HG03439 (cell line): ENCODE measurements at regions not wholly inside any gene's neighbourhood (a gene's known extent, or its start where the extent isn't known, plus 50 kb on each side); places are given as distances from the start of the nearest gene placed in this dataset.

Source experiments
- ATAC-seq: cut with Tn5 transposase; IDR thresholded peaks from one replicate; pipeline ENCODE4 v1.9.1; 2021; ENCODE audit warnings: mild to moderate bottlenecking, moderate library complexity; ENCODE audit not compliant: unreplicated experiment

DNA sequence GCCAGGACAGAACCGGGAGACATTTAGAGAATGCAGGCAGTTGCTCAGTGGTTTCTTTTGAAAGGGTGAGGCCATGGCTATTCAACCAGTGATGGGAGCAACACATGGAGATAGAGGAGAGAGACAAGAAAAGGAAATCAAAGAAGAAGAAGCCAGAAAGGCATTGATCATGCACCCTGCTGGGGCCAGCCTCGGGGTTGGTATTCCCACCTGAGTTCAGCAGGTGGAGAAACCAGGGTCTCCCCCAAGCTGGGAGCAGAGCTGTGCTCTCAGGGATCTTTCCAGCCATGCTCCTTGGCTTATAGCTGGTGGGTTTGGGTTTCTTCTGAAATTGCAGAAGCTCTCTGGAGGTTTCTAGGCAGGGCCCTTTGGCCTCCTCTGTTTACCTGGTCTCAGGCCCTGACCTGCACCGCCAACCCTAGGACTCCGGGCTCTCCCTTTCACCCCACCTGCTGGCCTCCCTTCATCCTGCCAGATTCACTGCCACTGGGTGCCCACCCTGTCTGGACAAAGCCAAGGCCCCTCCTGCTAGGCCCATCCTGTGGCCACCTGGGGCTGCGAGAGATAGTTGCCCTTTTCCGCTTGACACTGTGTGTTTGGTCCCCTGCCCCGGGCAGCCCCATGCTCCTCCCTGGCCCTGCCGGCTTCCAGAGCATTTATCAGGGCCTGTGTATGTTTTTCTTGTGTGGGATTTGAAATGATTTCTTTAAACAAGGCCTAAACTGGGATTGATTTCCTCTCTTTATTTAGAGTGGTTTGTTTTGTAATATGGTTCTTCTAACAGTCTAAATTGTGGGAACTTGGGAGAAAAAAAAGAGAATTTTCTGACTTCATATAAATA lies 126.7 kb downstream of the DDX1 start:
- no peak for ATAC-seq

DNA sequence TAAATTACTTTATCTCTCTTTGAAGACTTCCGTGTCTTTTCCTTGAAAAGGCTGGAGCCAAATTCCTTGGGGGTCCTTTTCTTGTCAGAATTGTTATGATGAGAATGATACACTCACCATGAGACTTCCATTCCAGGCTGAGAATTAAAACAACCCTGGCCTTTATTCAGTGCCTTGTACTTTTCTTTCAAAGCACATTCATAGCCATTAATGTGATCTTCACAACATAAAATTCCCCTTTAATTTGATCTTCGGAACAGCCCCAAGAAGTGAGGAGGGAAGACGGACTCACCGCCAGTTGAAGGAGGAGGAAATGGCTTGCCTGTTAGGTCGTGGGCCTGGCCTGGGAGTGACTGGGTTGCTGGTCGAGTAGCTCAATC lies 127.3 kb downstream of the DDX1 start:
- ATAC-seq, result no peak

DNA sequence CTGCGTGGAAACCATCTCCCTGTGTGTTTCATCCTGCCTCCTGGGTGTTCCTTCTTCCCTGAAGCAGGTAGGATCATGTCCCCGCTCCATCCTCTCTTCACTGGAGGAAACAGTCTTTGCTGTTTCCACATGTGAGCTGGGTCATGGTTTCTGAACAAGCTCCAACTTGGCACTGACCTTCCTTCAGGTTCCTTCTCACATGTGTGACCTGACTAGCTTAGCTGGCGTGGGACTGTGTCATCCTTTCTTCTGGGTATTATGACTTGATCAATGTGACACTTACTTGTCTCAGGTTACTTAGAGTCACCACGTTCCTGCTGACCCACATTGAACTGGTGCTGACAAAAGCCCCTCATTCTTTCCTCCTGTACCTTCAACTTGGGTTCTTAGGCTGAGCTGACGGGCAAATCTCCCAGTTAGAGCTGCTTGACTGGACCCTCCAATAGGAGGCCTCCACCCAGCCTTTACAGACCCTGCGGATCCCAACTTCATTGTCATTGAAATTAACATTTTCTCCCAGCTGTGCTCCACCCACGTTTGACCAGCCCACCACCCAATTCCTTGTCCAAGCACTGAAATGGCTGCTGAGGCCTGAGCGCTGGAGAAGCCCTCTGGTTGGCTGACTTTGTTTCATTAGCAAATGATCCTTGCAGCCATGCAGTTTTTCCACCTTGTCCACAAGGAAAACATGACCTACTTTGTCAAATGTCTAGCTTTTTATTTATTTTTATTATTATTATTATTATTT lies 128.1 kb downstream of the DDX1 start:
- ATAC-seq, result no peak

DNA sequence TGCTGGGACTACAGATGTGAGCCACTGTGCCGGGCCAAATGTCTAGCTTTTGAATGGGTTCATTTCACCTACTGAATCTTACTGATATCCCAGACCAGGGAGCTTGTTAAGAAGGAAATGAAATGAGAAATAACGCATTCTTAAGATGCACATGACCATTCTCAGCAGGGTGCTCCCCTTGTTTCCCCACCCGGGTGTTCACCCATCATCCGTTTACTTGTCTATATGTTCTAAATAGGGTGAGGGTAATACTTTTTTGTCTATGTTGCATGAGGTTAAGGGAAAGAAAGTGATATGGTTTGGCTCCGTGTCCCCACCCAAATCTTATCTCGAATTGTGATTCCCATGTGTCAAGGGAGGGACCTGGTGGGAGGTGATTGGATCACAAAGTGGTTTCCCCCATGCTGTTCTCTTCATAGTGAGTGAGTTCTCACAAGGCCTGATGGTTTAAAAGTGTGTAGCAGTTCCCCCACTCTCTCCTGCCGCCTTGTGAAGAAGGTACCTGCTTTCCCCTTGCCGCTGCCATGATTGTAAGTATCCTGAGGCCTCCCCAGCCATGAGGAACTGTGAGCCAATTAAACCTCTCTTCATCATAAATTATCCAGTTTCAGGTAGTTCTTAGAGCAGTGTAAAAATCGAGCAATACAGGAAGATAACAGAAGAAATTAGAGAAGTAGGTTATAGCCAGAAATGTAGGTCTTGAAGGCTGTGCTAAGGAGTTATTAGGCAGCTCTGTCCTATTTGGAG lies 129.1 kb downstream of the DDX1 start:
- no peak for ATAC-seq

DNA sequence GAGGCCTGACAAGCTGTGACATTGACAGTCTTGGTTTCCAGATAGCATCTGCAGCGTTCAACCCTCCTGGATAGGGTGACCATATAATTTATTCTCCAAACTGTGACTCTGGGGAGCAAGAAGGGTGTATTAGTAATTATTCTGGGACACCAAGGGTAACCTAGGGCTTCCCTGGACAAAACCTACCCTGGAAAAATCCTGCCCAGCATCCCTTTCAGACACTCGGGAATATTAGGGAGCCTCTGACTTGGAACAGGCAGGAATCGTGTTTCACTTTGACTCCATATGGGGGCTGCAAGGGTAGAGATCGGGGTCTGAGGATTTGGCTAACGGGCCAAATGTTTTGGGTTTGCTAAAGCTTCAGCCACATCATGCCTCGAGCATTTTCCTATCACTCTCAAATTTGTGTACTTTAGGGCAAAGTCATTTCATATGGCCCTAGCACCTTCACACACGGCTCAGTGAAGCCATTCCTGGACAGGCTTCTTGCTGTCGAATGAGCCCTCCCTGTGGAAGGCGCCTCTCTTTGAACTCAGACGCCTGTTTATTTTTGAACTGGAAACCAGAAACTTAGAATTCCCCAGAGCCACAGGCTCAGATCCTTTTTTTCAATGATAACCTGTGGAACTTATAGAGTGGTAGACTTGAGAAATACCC lies 129.9 kb downstream of the DDX1 start:
- no peak for ATAC-seq

DNA sequence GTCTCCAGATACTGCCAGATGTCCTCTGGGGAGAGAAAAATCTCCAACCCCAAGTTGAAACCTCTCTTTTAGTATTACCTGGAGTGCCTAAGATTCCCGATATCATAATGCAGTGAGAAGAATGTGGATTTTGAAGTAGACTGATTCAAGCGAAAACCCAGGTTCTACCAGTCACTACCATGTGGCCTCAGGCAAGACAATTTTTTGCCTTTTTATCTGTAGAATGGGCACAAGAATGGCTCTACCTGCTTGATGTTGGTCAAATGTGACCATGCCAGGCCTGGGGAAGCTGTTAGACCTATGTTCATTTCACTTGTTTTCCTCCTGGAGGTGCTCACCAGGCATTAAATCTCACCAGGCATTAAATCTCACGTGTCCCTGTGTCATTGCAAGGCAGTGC lies 131.3 kb downstream of the DDX1 start:
- no peak for ATAC-seq

DNA sequence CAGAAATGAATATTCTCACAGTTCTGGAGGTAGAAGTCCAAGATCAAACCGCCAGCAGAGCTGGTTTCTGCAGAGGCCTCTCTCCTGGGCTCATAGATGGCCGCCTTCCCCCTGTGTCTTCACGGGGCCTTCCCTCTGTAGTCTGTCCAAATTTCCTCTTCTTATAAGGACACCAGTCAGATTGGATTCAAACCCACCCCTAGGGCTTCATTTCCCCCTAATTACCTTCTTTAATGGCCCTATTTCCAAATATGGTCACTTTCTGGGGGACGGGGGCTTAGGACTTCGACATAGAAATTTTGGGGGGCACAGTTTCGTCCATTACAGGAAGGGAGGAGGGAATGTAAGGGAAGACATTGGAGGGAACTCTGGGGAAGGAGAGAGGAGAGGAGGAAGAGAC lies 132.6 kb downstream of the DDX1 start:
- no peak for ATAC-seq

DNA sequence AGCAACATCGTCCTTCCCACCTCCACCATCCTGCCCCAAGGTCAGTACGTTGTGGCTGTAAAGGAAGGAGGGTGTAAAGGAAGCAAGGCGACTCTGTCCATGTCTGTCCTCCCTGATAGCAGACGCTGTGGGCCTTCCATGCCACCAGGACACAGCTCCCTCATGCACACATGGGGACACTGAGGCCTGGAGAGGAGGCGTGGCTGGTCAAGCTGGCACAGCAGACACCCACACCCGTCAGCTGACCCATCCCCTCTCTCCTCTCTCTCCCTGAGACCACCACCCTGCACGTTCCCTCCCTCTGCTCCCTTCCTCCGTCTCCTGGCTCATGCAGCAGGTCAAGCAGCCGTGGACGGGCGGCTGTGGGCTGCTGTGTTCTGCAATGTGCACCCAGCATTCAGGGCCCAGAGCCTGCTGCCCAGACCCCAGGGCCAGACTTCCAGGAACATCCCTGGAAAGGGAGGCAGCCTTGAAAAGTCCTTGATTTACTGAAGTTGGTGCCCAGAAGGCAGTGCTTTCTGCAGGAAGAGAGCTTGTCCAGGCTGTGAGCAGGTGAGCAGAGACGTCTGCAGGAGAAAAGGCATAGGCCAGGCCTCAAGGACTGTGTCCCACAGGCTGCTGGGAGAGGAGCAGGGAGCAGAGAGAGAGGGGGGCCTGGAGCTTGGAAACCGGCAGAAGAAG lies 133.6 kb downstream of the DDX1 start:
- no peak for ATAC-seq

DNA sequence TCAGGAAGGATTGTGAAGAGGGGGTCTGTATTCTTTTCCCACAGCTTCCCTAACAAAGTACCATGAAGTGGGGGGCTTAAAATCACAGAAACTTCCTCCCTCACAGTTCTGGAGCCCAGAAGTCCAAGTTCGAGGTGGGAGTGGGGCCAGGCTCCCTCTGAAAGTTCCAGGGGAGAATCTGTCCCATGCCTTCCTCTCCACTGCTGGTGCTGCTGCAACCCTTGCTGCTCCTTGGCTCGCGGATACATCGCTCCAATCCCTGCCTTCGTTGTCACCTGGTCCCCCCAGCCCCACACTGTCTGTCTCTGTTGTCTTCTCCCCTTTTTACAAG lies 134.1 kb downstream of the DDX1 start:
- no peak for ATAC-seq

DNA sequence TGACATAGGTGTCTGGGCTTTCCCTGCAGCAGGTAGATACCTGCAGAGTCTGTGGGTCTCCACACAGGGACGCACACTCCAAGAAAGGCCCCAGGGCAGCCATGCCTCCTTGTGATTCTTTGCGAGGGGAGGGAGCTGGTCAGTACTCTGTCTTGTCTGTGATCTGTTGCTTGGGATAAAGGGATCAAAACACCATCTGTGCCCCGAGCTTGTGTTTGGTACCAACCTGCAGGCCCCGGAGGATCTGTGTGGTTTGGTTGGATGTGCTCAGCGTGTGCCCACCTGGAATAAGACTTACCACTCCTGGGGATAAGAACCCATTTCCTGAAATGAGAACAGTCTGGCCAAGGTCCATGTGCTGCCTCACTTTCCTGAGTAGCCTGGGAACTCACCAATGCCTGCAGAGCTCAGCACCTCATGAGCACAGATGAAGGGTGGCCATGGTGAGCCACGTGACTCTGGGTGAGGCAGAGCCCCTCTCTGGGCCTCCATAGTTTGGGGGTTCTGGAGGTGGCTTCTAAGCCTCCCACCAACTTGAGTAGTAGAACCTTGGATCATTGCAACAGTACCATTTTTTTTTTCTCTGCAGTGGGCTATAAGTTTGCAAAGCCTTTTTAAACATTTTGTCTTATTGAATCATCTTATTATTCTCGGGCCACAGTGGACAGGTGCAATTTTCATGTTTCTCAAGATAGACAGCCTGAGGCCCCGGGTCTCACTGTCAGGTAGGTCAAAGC lies 134.8 kb downstream of the DDX1 start:
- no peak for ATAC-seq

DNA sequence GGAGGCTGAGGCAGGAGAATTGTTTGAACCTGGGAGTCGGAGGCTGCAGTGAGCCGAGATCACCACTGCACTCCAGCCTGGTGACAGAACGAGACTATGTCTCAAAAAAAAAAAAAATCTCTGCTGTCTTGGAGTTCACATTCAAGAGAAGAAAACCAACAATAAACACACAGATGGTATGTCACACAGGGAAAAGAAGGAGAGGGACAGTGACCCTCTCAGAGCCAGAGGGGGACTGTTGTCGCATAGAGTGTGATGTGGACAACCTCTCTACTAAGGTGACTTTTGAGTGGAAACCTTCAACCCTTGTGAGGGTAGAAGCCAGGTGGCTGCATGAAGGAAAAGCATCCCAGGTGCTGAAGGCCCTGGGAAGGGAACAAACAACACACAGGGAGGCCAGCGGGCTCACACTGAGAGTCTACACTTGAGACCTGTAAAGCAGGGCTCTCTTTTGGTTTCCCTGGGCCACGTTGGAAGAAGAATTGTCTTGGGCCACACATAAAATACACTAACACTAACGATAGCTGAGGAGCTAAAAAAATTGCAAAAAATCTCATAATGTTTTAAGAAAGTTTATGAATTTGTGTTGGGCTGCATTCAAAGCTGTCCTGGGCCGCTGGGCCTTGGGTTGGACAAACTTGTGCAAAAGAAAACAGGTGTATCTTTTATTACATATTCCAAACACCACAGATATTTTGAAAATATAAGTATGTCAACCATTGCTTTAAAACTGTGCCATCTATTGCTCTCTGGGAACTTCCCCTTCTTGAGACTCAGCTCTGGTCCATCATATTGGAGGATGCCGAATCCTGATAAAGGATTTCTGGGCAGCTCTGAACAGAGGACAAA lies 136.0 kb downstream of the DDX1 start:
- no peak for ATAC-seq

DNA sequence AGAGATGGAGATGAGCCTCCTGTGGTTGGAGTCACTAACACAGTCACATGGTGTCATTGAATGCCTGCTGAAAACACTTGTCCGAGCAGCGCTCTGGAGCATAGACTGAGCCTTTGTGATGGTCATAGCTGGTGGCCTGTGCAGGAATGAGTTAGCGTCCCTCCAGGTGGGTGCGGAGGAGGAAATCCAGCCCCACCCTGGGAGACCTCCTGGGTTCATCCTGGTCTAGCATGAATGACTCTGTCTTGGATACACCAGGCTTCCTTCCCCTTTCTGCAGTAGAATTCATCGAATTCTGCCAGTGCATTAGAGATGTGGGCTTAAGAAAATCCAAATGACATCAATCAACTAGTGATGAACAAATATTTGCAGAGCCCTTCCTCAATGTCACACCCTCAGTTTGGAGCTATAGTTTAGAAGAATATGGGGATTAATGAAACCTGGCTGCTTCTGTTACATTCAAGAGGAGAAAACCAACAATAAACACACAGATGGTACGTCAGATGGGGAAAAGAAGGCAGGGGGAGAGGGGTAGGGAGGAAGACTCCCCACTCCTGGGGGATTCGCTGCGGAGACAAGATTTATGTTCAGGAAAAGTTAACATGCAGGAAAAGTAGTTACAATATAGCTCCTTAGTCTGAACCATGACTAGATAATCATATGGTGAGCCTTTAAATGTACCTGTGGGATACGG lies 136.7 kb downstream of the DDX1 start:
- ATAC-seq, result no peak

DNA sequence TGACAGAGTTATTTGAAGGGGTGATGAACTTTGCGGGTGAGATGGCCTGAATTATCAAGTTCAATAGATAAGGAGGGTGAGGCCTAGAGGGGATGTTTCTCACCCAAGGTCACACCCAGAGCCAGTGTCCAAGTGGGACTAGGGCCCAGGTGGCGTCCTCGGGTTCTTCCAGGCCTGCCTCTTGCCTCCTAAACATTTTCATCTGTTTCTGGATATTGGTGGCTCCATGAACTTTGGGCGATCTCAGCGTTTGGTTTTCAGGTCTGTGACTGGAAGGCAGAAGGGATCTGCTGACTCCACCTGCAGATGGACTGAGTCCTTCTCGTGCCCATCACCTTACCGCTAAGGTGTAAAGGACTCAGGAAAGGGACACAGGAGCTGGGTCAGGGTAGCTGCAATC lies 137.3 kb downstream of the DDX1 start:
- ATAC-seq, result no peak

DNA sequence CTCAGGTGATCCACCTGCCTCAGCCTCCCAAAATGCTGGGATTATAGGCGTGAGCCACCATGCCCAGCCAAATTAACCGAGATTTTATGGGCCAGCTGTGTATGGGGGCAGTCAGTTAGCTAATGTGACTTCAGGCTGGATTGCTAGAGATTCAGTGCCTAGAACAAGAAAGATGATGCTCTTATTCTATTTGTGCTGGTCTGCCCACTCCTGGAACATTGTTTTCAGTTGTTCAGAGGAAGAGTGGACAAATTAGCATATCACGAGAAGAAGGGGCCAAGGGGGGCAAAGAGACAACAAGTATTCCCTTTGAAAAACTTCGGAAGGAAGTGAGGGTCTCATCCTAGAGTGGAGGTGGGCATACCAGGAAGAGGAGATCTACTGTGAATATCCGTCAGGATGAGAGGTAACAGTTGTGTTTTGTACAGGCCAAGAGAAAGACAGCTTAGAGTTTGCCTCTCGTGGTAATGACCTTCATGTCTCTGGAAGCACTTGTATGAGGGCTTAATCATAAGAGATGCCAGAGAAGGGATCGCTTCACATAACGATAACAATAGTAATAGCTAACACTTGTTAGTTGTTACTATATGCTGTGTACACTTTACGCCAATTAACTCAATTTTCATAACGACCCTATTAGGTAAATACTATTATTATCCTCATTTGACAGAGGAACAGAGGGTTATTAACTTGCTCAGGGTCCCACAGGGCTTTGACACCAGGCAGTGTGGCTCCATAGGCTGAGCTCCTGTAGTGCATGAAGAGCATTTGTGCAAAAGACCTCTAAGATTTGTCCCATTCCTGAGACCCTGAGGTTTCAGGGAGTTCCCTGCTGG lies 138.3 kb downstream of the DDX1 start:
- ATAC-seq, result peak; percentile 19

DNA sequence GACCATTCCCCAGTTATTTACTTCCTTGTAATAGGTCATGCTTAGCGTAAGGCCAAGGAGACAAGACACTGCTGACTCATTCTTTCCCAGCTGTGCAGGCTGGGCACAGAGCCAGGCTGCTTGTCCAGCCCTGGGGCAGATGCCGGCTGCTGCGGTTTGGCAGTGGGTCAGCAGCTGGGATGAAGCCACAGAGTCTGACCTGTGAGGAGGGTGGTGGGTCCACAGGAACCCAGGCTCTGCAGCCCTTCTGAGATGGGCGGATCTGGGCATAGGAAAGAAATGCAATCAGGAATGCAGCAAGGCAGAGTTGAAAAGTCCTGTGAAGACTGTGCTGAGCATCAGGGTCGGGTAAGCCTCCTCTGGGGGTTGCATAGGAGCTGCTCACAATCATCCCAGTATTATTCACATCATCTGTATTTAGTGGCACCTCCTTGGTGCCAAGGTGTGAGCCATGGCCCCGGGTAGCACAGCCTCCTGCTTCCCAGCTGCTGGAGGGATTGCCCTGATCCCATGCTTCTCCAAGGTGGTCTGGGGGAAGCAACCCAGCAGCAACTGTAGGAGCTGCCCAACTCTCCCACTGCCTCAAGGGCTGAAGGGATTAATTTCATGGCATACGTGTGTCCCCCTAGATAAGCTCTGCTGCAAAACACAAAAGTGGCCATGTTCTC lies 139.0 kb downstream of the DDX1 start:
- ATAC-seq, result peak; percentile 64

DNA sequence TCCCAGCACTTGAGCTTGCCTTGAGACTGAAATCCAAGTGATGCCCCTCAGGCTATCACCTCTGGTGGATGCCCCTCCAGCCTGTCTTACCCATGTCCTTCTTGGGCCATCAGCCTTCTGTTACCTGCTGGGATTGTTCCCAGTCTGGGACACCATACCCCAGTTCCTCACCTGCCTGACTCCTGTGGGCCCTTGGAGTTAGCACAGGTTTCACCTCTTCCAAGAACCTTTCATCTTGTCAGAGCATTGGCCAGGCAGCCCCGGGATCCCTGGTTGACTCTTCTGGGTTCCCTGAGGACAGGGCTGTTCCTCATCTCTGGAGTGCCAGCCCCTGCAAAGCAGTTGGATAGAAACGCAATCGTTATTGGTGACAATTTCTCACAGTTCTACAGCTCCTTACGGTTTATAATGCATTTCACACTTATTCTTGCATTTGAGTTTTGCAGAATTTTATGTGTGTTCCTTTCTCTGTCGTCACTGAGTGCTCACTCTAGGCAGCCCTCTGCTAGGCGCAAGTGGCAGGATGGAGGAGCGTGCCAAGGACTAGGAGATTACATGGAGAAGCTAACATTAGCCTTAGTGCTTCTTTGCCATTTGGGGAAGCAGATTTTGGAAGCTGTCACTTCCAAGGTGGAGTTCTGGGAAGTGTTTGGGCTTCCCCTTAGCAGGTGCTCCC lies 139.7 kb downstream of the DDX1 start:
- ATAC-seq, result no peak

DNA sequence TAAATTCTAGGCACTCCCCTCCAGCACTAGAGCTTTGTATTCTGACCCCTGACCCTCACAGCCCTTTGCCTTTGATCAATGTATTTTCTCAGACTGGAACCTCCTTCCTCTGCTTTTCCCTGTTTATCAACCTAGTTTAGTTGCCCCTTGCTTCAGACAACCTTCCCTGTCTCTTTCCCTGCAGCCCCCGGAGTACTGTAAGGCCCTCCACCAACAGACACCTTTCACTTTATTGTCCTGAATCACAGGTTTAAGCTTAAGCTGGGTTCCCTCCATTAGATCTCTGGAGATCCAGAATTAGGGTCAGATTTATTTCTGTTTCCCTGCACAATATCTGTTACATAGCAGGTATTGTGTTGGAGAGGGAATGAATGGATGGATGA lies 140.2 kb downstream of the DDX1 start:
- ATAC-seq, result no peak
